K562 (cell line): ENCODE measurements at regions not wholly inside any gene's neighbourhood (a gene's known extent, or its start where the extent isn't known, plus 50 kb on each side); places are given as distances from the start of the nearest gene placed in this dataset.

ENCODE experiments used
- ATAC-seq: fragments of 200-7000 bp; cut with Tn5 transposase; 3 replicates; pipeline ENCODE4 v1.9.1; 2020; ENCODE audit warnings: moderate library complexity
- BruUV-seq: library from RNA; stranded (reverse); fragments of 400-500 nt; replicated peaks from 2 replicates; lab custom pipeline; 2021; lab: Mats Ljungman, UMichigan
- CTCF ChIA-PET: fragments of 300-600 bp; formaldehyde crosslinking; extraction: SDS; loops from one replicate; lab custom pipeline; 2021; ENCODE audit warnings: low intra/inter-chr PET ratio; lab: Yijun Ruan, JAX
- POLR2A ChIA-PET: fragments of 300-600, 350-650 bp; sonication (Branson Sonifier 250); formaldehyde crosslinking; extraction: SDS; loops from one replicate; lab custom pipeline; 2021; ENCODE audit warnings: antibody characterized with exemption, inconsistent platforms; lab: Yijun Ruan, JAX
- DNase-seq, 4 experiments: peaks; one replicate each; pipeline versions ENCODE4 v3.0.0 to v3.0.0-alpha.2; 2011 to 2018; ENCODE audit warnings: low spot score in 3 of 4, mixed read lengths in 3 of 4; ENCODE audit errors: extremely low read depth in 1 of 4
- FAIRE-seq: peaks from 2 replicates; lab custom pipeline; 2011; peaks lifted over from hg19 to GRCh38; lab: Jason Lieb, UNC
- H2AFZ ChIP-seq: 2 replicates; pipeline ENCODE4 v1.6.0; 2011; ENCODE audit warnings: low read depth, low read length, control low read depth, inconsistent platforms
- H3K27ac ChIP-seq: fragments of 200-600 bp; 3 replicates; pipeline ENCODE4 v1.8.0; 2011; ENCODE audit warnings: low read depth, mild to moderate bottlenecking, control low read depth, inconsistent platforms, low read length, moderate library complexity, mixed read lengths; ENCODE audit errors: extremely low read depth
- H3K27me3 ChIP-seq, 2 experiments: fragments of 300-600 bp in 1 of 2; 2 replicates in 1 of 2; 3 replicates in 1 of 2; pipeline versions ENCODE4 v1.6.0 to v1.8.0; 2011; ENCODE audit warnings: inconsistent platforms in 2 of 2, low read length in 2 of 2, mild to moderate bottlenecking in 1 of 2, mixed read lengths in 1 of 2, moderate library complexity in 1 of 2; ENCODE audit not compliant: control insufficient read depth in 2 of 2, insufficient read depth in 2 of 2
- H3K36me3 ChIP-seq: fragments of 300-600 bp; 3 replicates; pipeline ENCODE4 v1.8.0; 2011; ENCODE audit warnings: mild to moderate bottlenecking, low read length, inconsistent platforms; ENCODE audit not compliant: control insufficient read depth, insufficient read depth
- H3K4me1 ChIP-seq, 2 experiments: fragments of 200-600 bp in 1 of 2; replicated peaks in 1 of 2; 2 replicates in 1 of 2; 3 replicates in 1 of 2; pipeline versions ENCODE4 v1.5.1 to v1.8.0; 2011; ENCODE audit warnings: inconsistent platforms in 2 of 2, low read length in 2 of 2, mild to moderate bottlenecking in 1 of 2, mixed read lengths in 1 of 2, moderate library complexity in 1 of 2; ENCODE audit not compliant: control insufficient read depth in 2 of 2, insufficient read depth in 2 of 2
- H3K4me2 ChIP-seq: 2 replicates; pipeline ENCODE4 v1.6.1; 2011; ENCODE audit warnings: low read length, control low read depth, inconsistent platforms, mixed read lengths; ENCODE audit not compliant: insufficient read depth
- H3K4me3 ChIP-seq: fragments of 200-600 bp; sonication (generic), shearing (Covaris generic); 2 replicates; pipeline ENCODE4 v1.5.1; 2016; ENCODE audit warnings: control low read depth, inconsistent platforms
- H3K79me2 ChIP-seq: fragments of 200-600 bp; 3 replicates; pipeline ENCODE4 v1.8.0; 2011; ENCODE audit warnings: low read length, inconsistent platforms; ENCODE audit not compliant: control insufficient read depth, insufficient read depth
- H3K9ac ChIP-seq, 2 experiments: 2 replicates each; pipeline versions ENCODE4 v1.6.0 to v1.6.1; 2011; ENCODE audit warnings: low read depth in 2 of 2, low read length in 2 of 2, control low read depth in 1 of 2, inconsistent platforms in 1 of 2, mild to moderate bottlenecking in 1 of 2, mixed read lengths in 1 of 2; ENCODE audit not compliant: insufficient read depth in 1 of 2
- H3K9me1 ChIP-seq: one replicate; pipeline ENCODE4 v1.6.0; 2011; ENCODE audit warnings: inconsistent platforms, mild to moderate bottlenecking, low read length, moderate library complexity; ENCODE audit not compliant: control insufficient read depth, insufficient read depth
- H3K9me3 ChIP-seq: replicated peaks from 2 replicates; pipeline ENCODE4 v1.5.1; 2011; ENCODE audit warnings: low read depth, low read length, inconsistent platforms; ENCODE audit not compliant: control insufficient read depth, insufficient read depth
- H4K20me1 ChIP-seq: replicated peaks from 2 replicates; pipeline ENCODE4 v1.6.1; 2011; ENCODE audit warnings: low read length, inconsistent platforms, mixed read lengths; ENCODE audit not compliant: control insufficient read depth, insufficient read depth
- BCOR ChIP-seq: fragments of 450-650 bp; IDR thresholded peaks from 2 replicates; pipeline ENCODE4 v1.6.1; 2016
- CC2D1A ChIP-seq: fragments of 450-650 bp; IDR thresholded peaks from 2 replicates; pipeline ENCODE4 v1.6.1; 2017; ENCODE audit warnings: mild to moderate bottlenecking
- DACH1 ChIP-seq: fragments of 450-650 bp; IDR thresholded peaks from 2 replicates; pipeline ENCODE4 v1.6.1; 2018; ENCODE audit not compliant: partially characterized antibody
- FOSL1 ChIP-seq: fragments of 200-800 bp; sonication (Bioruptor generic); conservative IDR thresholded peaks from 2 replicates; pipeline ENCODE4 v1.6.1; 2016; ENCODE audit warnings: missing genetic modification characterization, missing compliant biosample characterization
- FOXP4 ChIP-seq: sonication (generic); formaldehyde crosslinking; IDR thresholded peaks from 2 replicates; pipeline ENCODE4 v1.8.0; 2022; ENCODE audit warnings: mild to moderate bottlenecking, missing genetic modification reagents, borderline replicate concordance
- LARP7 ChIP-seq: fragments of 450-650 bp; IDR thresholded peaks from 2 replicates; pipeline ENCODE4 v1.6.1; 2016
- NFRKB ChIP-seq: fragments of 450-650 bp; IDR thresholded peaks from 2 replicates; pipeline ENCODE4 v1.6.1; 2016; ENCODE audit warnings: low read depth
- SMC3 ChIP-seq: conservative IDR thresholded peaks from 2 replicates; pipeline ENCODE4 v1.6.1; 2011; ENCODE audit warnings: low read depth, low read length, improper control_type of control experiment; ENCODE audit not compliant: insufficient read depth
- SNRNP70 ChIP-seq: fragments of 200-400 bp; formaldehyde crosslinking; optimal IDR thresholded peaks from 2 replicates; pipeline ENCODE3; 2017; ENCODE audit warnings: low read depth, low read length
- ZNF134 ChIP-seq: fragments of 250-450 bp; sonication (Bioruptor Pico); conservative IDR thresholded peaks from 2 replicates; pipeline ENCODE4 v1.4.0; 2020
- ZNF146 ChIP-seq: IDR thresholded peaks from one replicate; pipeline ENCODE4 v1.6.1; 2018; ENCODE audit warnings: missing compliant biosample characterization; ENCODE audit not compliant: unreplicated experiment
- ZNF384 ChIP-seq: IDR thresholded peaks from 2 replicates; pipeline ENCODE4 v1.6.1; 2012; ENCODE audit warnings: low read depth, low read length, improper control_type of control experiment
- WGBS: fragments of 100-300 bp; shearing (Covaris generic); methylation state at CpG from one replicate; pipeline ENCODE4 v1.1.6; 2016; ENCODE audit warnings: low coverage, mixed read lengths; ENCODE audit not compliant: insufficient coverage; ENCODE audit errors: missing lambda C conversion rate; 5-methylcytosine and 5-hydroxymethylcytosine counted together
- in situ Hi-C: fragments of 300-500 bp; cut with MboI; formaldehyde crosslinking; loops from 4 replicates; pipeline ENCODE4 v1.15.0; 2018; ENCODE audit warnings: inconsistent platforms, mixed read lengths
- intact Hi-C: fragments of 100-400 bp; cut with micrococcal nuclease; formaldehyde crosslinking; loops from 2 replicates; pipeline ENCODE4 v1.14.2; 2022
- TF ChIP-seq, protein P1 (sequence below): fragments of 250-450 bp; sonication (Bioruptor Pico); IDR thresholded peaks from 2 replicates; pipeline ENCODE4 v1.9.0; 2021; ENCODE audit warnings: mild to moderate bottlenecking
- TF ChIP-seq, protein P2 (sequence below), 2 experiments: IDR thresholded peaks in 1 of 2; conservative IDR thresholded peaks in 1 of 2; 2 replicates each; pipeline ENCODE4 v1.6.1; 2016; ENCODE audit warnings: low read depth in 2 of 2, mild to moderate bottlenecking in 1 of 2, missing compliant biosample characterization in 1 of 2, missing genetic modification characterization in 1 of 2, moderate library complexity in 1 of 2

DNA sequence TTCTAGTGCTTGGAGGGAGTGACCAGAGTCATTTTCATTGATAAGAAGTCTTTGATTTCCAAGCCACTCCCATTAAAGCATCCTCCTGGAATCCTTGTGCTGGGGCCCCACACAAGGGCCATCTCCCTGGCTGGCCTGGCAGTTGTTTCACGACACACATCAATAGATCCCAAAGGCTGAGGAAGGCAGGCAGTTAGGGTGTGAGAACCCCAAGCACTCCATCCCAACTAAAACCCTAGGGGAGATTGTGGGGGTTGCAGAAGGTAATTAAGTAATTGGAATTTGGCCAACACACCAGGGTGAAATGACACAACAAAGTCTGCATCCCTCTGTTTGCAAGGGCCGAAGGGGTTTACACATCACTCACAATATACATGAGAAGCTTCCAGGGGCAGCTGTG lies 578.1 kb upstream of the SYT4 start:
- ATAC-seq (no peak), DNase-seq (no peak), FAIRE-seq (no peak)
- no peak overlapping the region for H3K4me2 ChIP-seq
- no peaks in the 10 kb centered on the region for H3K9me1 ChIP-seq
- no peak overlapping the region for H3K9ac ChIP-seq
- H2AFZ ChIP-seq = no peak overlapping the region
- BruUV-seq = no TSS peak
- no peaks in the 10 kb centered on the region for H3K27me3 ChIP-seq
- CTCF ChIA-PET = no interaction called here
- H3K4me3 ChIP-seq = no peak overlapping the region
- H4K20me1 ChIP-seq = no peaks in the 10 kb centered on the region
- H3K9me3 ChIP-seq = no peaks in the 10 kb centered on the region
- H3K27ac ChIP-seq = no peak overlapping the region
- intact Hi-C loops = no loop called here
- TF ChIP-seq DACH1 (no peak), BCOR (no peak), ZNF146 (CRISPR knock-in tag) (no peak), LARP7 (no peak), SMC3 (no peak)
- TF ChIP-seq, all 486 proteins: peak for 0
- no peaks in the 10 kb centered on the region for H3K4me1 ChIP-seq
- no peaks in the 10 kb centered on the region for H3K79me2 ChIP-seq
- no peaks in the 10 kb centered on the region for H3K36me3 ChIP-seq
- 0% methylated on average over 1 of the region's 2 CpGs for WGBS
- in situ Hi-C loops = no loop called here
- POLR2A ChIA-PET = no interaction called here

- no peaks in the 10 kb centered on the region for H3K9me3 ChIP-seq
- no peak for DNase-seq
- TF ChIP-seq, protein P1, sequence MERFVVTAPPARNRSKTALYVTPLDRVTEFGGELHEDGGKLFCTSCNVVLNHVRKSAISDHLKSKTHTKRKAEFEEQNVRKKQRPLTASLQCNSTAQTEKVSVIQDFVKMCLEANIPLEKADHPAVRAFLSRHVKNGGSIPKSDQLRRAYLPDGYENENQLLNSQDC (CRISPR knock-in tag) = no peak
- TF ChIP-seq, protein P2, sequence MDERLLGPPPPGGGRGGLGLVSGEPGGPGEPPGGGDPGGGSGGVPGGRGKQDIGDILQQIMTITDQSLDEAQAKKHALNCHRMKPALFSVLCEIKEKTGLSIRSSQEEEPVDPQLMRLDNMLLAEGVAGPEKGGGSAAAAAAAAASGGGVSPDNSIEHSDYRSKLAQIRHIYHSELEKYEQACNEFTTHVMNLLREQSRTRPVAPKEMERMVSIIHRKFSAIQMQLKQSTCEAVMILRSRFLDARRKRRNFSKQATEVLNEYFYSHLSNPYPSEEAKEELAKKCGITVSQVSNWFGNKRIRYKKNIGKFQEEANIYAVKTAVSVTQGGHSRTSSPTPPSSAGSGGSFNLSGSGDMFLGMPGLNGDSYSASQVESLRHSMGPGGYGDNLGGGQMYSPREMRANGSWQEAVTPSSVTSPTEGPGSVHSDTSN (CRISPR knock-in tag; IDR thresholded peaks at IDR 0.05; ENCODE audit: low read depth) = no peak
- TF ChIP-seq, protein P2 (tag; conservative IDR thresholded peaks at IDR 0.05; ENCODE audit: low read depth) = no peak
- TF ChIP-seq NFRKB = no peak
- TF ChIP-seq SNRNP70 = no peak
- no peak for TF ChIP-seq CC2D1A
- no peak for TF ChIP-seq ZNF384
- no peak for TF ChIP-seq FOSL1 (tag)
- no peak for TF ChIP-seq ZNF134 (CRISPR knock-in tag)
- no peak for TF ChIP-seq FOXP4 (CRISPR knock-in tag)
Measured at GRCh38 chr18:43863180-43863579, 585.9 kb upstream of the SYT4 start.

More at GRCh38 chr18:43863180-43863579, 585.9 kb upstream of the SYT4 start:
- Histone ChIP-seq H3K4me2 (no peak overlapping the region), H3K79me2 (no peaks in the 10 kb centered on the region), H3K27me3 (no peaks in the 10 kb centered on the region), H4K20me1 (no peaks in the 10 kb centered on the region), H3K4me1 (no peaks in the 10 kb centered on the region), H3K9ac (no peak overlapping the region), H3K4me3 (no peak overlapping the region), H3K36me3 (no peaks in the 10 kb centered on the region), H3K9me1 (no peaks in the 10 kb centered on the region), H3K27ac (no peak overlapping the region), H2AFZ (no peak overlapping the region)
- intact Hi-C loops (no loop called here), in situ Hi-C loops (no loop called here)
- ATAC-seq (no peak), FAIRE-seq (no peak)
- ChIA-PET CTCF (no interaction called here), POLR2A (no interaction called here)
- BruUV-seq = no TSS peak
- WGBS = 8% methylated on average over 1 of the region's 1 CpG
